H1 (cell line): ENCODE measurements at regions not wholly inside any gene's neighbourhood (a gene's known extent, or its start where the extent isn't known, plus 50 kb on each side); places are given as distances from the start of the nearest gene placed in this dataset.

Source experiments
- RXRA ChIP-seq: IDR thresholded peaks from 2 replicates; pipeline ENCODE4 v1.6.1; 2011; ENCODE audit warnings: low read depth, mild to moderate bottlenecking, low read length, moderate library complexity; ENCODE audit not compliant: insufficient read depth
- TAF1 ChIP-seq: IDR thresholded peaks from 2 replicates; pipeline ENCODE4 v1.6.1; 2011; ENCODE audit warnings: mild to moderate bottlenecking, low read depth, low read length
- TF ChIP-seq, protein P1 (sequence below): IDR thresholded peaks from 2 replicates; pipeline ENCODE4 v1.6.1; 2012; ENCODE audit warnings: inconsistent platforms
- TF ChIP-seq, protein P2 (sequence below), 3 experiments: IDR thresholded peaks; 1 replicate in 2 of 3; 2 replicates in 1 of 3; pipeline versions ENCODE4 v1.5.1 to v1.6.1; 2011; ENCODE audit warnings: low read length in 3 of 3, mild to moderate bottlenecking in 3 of 3, inconsistent platforms in 2 of 3, low read depth in 1 of 3, moderate library complexity in 1 of 3; ENCODE audit not compliant: insufficient read depth in 1 of 3; ENCODE audit errors: control extremely low read depth in 1 of 3

DNA sequence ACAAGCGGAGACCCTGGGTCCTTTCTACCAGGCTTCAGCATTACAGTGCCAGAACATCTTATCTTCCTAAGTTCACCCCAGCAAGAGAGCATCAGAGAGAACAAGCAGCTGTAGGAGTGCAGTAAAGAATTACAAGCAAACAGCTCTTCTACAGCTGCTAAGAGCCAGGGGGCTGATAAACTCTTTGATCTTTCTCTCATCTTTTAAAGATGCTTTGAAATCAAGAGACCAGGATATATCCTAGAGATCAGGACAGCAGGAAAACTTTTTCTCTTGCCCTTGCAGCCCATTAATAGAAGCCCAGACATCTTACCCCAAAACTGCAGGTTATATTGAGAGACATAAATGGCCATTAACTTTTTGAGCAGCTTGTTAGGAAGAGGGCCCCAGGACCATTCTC, 198.1 kb downstream of the RSL24D1 start (continued):
- TF ChIP-seq, protein P1, sequence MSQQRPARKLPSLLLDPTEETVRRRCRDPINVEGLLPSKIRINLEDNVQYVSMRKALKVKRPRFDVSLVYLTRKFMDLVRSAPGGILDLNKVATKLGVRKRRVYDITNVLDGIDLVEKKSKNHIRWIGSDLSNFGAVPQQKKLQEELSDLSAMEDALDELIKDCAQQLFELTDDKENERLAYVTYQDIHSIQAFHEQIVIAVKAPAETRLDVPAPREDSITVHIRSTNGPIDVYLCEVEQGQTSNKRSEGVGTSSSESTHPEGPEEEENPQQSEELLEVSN = no peak
- no peak for TF ChIP-seq TAF1
- TF ChIP-seq, protein P2, sequence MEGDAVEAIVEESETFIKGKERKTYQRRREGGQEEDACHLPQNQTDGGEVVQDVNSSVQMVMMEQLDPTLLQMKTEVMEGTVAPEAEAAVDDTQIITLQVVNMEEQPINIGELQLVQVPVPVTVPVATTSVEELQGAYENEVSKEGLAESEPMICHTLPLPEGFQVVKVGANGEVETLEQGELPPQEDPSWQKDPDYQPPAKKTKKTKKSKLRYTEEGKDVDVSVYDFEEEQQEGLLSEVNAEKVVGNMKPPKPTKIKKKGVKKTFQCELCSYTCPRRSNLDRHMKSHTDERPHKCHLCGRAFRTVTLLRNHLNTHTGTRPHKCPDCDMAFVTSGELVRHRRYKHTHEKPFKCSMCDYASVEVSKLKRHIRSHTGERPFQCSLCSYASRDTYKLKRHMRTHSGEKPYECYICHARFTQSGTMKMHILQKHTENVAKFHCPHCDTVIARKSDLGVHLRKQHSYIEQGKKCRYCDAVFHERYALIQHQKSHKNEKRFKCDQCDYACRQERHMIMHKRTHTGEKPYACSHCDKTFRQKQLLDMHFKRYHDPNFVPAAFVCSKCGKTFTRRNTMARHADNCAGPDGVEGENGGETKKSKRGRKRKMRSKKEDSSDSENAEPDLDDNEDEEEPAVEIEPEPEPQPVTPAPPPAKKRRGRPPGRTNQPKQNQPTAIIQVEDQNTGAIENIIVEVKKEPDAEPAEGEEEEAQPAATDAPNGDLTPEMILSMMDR (IDR thresholded peaks at IDR 0.05; ENCODE audit: control extremely low read depth in 1 of 3, insufficient read depth in 1 of 3, low read depth in 1 of 3, low read length in 3 of 3) = no peak
- TF ChIP-seq RXRA = no peak
